Stomach smooth muscle (tissue), 2 donors: ENCODE measurements at regions not wholly inside any gene's neighbourhood (a gene's known extent, or its start where the extent isn't known, plus 50 kb on each side); places are given as distances from the start of the nearest gene placed in this dataset.
"Not testable (repeated sequence)": the region's sequence is repeated elsewhere in the genome, so short reads cannot be mapped to it uniquely, and the experiment has no call there.

ENCODE experiments used
- H3K27ac ChIP-seq: one replicate; pipeline ENCODE4 v1.7.0; 2013; ENCODE audit warnings: mild to moderate bottlenecking, low read length, inconsistent platforms
- H3K27me3 ChIP-seq, 2 donors: one replicate each; pipeline ENCODE4 v1.7.0; 2013; ENCODE audit warnings: low read length in 2 of 2; ENCODE audit not compliant: insufficient read depth in 2 of 2, control insufficient read depth in 1 of 2
- H3K36me3 ChIP-seq, 2 donors: one replicate each; pipeline ENCODE4 v1.7.0; 2013; ENCODE audit warnings: low read length in 2 of 2; ENCODE audit not compliant: control insufficient read depth in 2 of 2, insufficient read depth in 2 of 2
- H3K4me1 ChIP-seq: one replicate; pipeline ENCODE4 v1.7.0; 2013; ENCODE audit warnings: low read length; ENCODE audit not compliant: control insufficient read depth, insufficient read depth
- H3K4me3 ChIP-seq, 2 donors: one replicate each; pipeline ENCODE4 v1.7.0; 2013; ENCODE audit warnings: low read length in 2 of 2
- H3K9ac ChIP-seq, 2 donors: one replicate each; pipeline ENCODE4 v1.7.0; 2013; ENCODE audit warnings: low read length in 2 of 2, mild to moderate bottlenecking in 1 of 2
- H3K9me3 ChIP-seq, 2 donors: one replicate each; pipeline ENCODE4 v1.7.0; 2013; ENCODE audit warnings: low read length in 2 of 2; ENCODE audit not compliant: control insufficient read depth in 2 of 2
- donor health status: healthy.
- donor health status: Pancreatic carcinoma.

- H3K36me3 ChIP-seq, H3K4me1 ChIP-seq, H3K4me3 ChIP-seq, H3K27ac ChIP-seq, H3K9me3 ChIP-seq, H3K27me3 ChIP-seq, H3K9ac ChIP-seq: not testable (repeated sequence)
These were observed 1137.5 kb downstream of the TMEM121 start for GRCh38 chr14:106663805-106664410.

GRCh38 chr14:106665814-106666213 is 1139.4 kb downstream of the TMEM121 start:
- H3K9ac ChIP-seq: no peak overlapping the region
- H3K27ac ChIP-seq: no peak overlapping the region
- no peaks in the 10 kb centered on the region for H3K4me1 ChIP-seq
- H3K9me3 ChIP-seq: no peaks in the 10 kb centered on the region
- no peaks in the 10 kb centered on the region for H3K36me3 ChIP-seq
- H3K4me3 ChIP-seq: no peak overlapping the region
- H3K27me3 ChIP-seq: peaks cover 0 to 2% of the 10 kb centered on the region in 2 donors

- Histone ChIP-seq H3K27ac (no peak overlapping the region), H3K27me3 (peaks cover 0 to 2% of the 10 kb centered on the region in 2 donors), H3K36me3 (no peaks in the 10 kb centered on the region), H3K9me3 (no peaks in the 10 kb centered on the region), H3K4me1 (no peaks in the 10 kb centered on the region), H3K4me3 (no peak overlapping the region), H3K9ac (no peak overlapping the region)
These were observed 1140.0 kb downstream of the TMEM121 start for GRCh38 chr14:106666341-106666740.

- H3K36me3 ChIP-seq: no peaks in the 10 kb centered on the region
- no peaks in the 10 kb centered on the region for H3K4me1 ChIP-seq
- no peak overlapping the region for H3K9ac ChIP-seq
- peaks cover 5 to 7% of the 10 kb centered on the region in 2 donors for H3K27me3 ChIP-seq
- no peak overlapping the region for H3K4me3 ChIP-seq
- H3K27ac ChIP-seq: no peak overlapping the region
- no peaks in the 10 kb centered on the region for H3K9me3 ChIP-seq
These were observed 1143.6 kb downstream of the TMEM121 start for GRCh38 chr14:106670011-106670410.

- not testable (repeated sequence) for H3K9ac ChIP-seq, H3K9me3 ChIP-seq, H3K27me3 ChIP-seq, H3K27ac ChIP-seq, H3K4me3 ChIP-seq, H3K36me3 ChIP-seq, H3K4me1 ChIP-seq
These were observed 1147.7 kb downstream of the TMEM121 start for GRCh38 chr14:106674093-106674492.

GRCh38 chr14:106674509-106675125 is 1148.2 kb downstream of the TMEM121 start:
- not testable (repeated sequence) for H3K4me1 ChIP-seq, H3K36me3 ChIP-seq, H3K9ac ChIP-seq, H3K4me3 ChIP-seq, H3K27me3 ChIP-seq, H3K27ac ChIP-seq, H3K9me3 ChIP-seq

- H3K27ac ChIP-seq, H3K4me3 ChIP-seq, H3K9ac ChIP-seq, H3K4me1 ChIP-seq, H3K9me3 ChIP-seq, H3K36me3 ChIP-seq, H3K27me3 ChIP-seq: not testable (repeated sequence)
These were observed 1149.3 kb downstream of the TMEM121 start for GRCh38 chr14:106675716-106676115.

GRCh38 chr14:106679776-106680175 is 1153.4 kb downstream of the TMEM121 start:
- Histone ChIP-seq H3K36me3 (no peaks in the 10 kb centered on the region), H3K9ac (no peak overlapping the region), H3K27me3 (peaks cover 0 to 6% of the 10 kb centered on the region in 2 donors), H3K9me3 (no peaks in the 10 kb centered on the region), H3K4me3 (no peak overlapping the region), H3K27ac (no peak overlapping the region), H3K4me1 (no peaks in the 10 kb centered on the region)

GRCh38 chr14:106681161-106681560 is 1154.8 kb downstream of the TMEM121 start:
- H3K4me1 ChIP-seq: no peaks in the 10 kb centered on the region
- H3K27ac ChIP-seq: no peak overlapping the region
- no peaks in the 10 kb centered on the region for H3K36me3 ChIP-seq
- H3K9me3 ChIP-seq: no peaks in the 10 kb centered on the region
- peaks cover 0 to 6% of the 10 kb centered on the region in 2 donors for H3K27me3 ChIP-seq
- no peak overlapping the region for H3K4me3 ChIP-seq
- H3K9ac ChIP-seq: no peak overlapping the region

- H3K9me3 ChIP-seq: no peaks in the 10 kb centered on the region
- H3K4me1 ChIP-seq: no peaks in the 10 kb centered on the region
- no peaks in the 10 kb centered on the region for H3K36me3 ChIP-seq
- H3K27ac ChIP-seq: no peak overlapping the region
- no peak overlapping the region for H3K4me3 ChIP-seq
- no peak overlapping the region for H3K9ac ChIP-seq
- H3K27me3 ChIP-seq: peaks cover 0 to 8% of the 10 kb centered on the region in 2 donors
These were observed 1155.2 kb downstream of the TMEM121 start for GRCh38 chr14:106681568-106681967.

- H3K4me1 ChIP-seq: no peaks in the 10 kb centered on the region
- no peaks in the 10 kb centered on the region for H3K36me3 ChIP-seq
- no peak overlapping the region for H3K4me3 ChIP-seq
- H3K9ac ChIP-seq: no peak overlapping the region
- H3K27me3 ChIP-seq: peaks cover 0 to 8% of the 10 kb centered on the region in 2 donors
- H3K27ac ChIP-seq: no peak overlapping the region
- H3K9me3 ChIP-seq: no peaks in the 10 kb centered on the region
These were observed 1157.2 kb downstream of the TMEM121 start for GRCh38 chr14:106683631-106684030.
